GM23338 (cell line): ENCODE measurements at regions not wholly inside any gene's neighbourhood (a gene's known extent, or its start where the extent isn't known, plus 50 kb on each side); places are given as distances from the start of the nearest gene placed in this dataset.

Experiments used
- ATAC-seq: fragments of 200-7000 bp; cut with Tn5 transposase; 3 replicates; pipeline ENCODE4 v1.9.1; 2020
- DNase-seq: peaks from one replicate; pipeline ENCODE4 v3.0.0-alpha.2; 2015; ENCODE audit warnings: low spot score
- H2AFZ ChIP-seq: fragments of 200-600 bp; sonication (generic); 2 replicates; pipeline ENCODE4 v1.8.0; 2016; ENCODE audit warnings: antibody characterized with exemption, mild to moderate bottlenecking, moderate library complexity
- H3F3A ChIP-seq: fragments of 200-600 bp; sonication (generic); replicated peaks from 2 replicates; pipeline ENCODE4 v1.8.0; 2017; ENCODE audit warnings: antibody characterized with exemption, mixed run types, low read depth
- H3K27ac ChIP-seq: fragments of 200-600 bp; sonication (generic); 2 replicates; pipeline ENCODE4 v1.6.1; 2016; ENCODE audit warnings: low read depth
- H3K27me3 ChIP-seq: fragments of 200-600 bp; sonication (generic); 2 replicates; pipeline ENCODE4 v1.8.0; 2016; ENCODE audit warnings: mild to moderate bottlenecking, mixed run types, moderate library complexity; ENCODE audit not compliant: insufficient read depth
- H3K36me3 ChIP-seq: fragments of 200-600 bp; sonication (generic); 2 replicates; pipeline ENCODE4 v1.8.0; 2016; ENCODE audit warnings: mild to moderate bottlenecking; ENCODE audit not compliant: insufficient read depth
- H3K4me1 ChIP-seq: fragments of 200-600 bp; sonication (generic); 2 replicates; pipeline ENCODE4 v1.8.0; 2016; ENCODE audit warnings: mild to moderate bottlenecking, moderate library complexity; ENCODE audit not compliant: insufficient read depth
- H3K4me2 ChIP-seq: fragments of 200-600 bp; sonication (generic); 2 replicates; pipeline ENCODE4 v1.7.1; 2017; ENCODE audit warnings: mixed run types
- H3K4me3 ChIP-seq: fragments of 200-600 bp; sonication (generic); 2 replicates; pipeline ENCODE4 v1.6.1; 2016; ENCODE audit warnings: mixed run types
- H3K79me2 ChIP-seq: fragments of 200-600 bp; sonication (generic); replicated peaks from 2 replicates; pipeline ENCODE4 v1.8.0; 2017; ENCODE audit warnings: mild to moderate bottlenecking; ENCODE audit not compliant: insufficient read depth
- H3K9me2 ChIP-seq: fragments of 200-600 bp; sonication (generic); 2 replicates; pipeline ENCODE4 v1.8.0; 2017; ENCODE audit not compliant: insufficient read depth
- H4K20me1 ChIP-seq: fragments of 200-600 bp; sonication (generic); replicated peaks from 2 replicates; pipeline ENCODE4 v1.8.0; 2017; ENCODE audit warnings: mild to moderate bottlenecking; ENCODE audit not compliant: insufficient read depth
- H3K27ac Mint-ChIP-seq: 2 replicates; pipeline ENCODE4 v1.8.0; 2020; ENCODE audit warnings: inconsistent platforms, mild to moderate bottlenecking, moderate library complexity, mixed read lengths
- H3K27me3 Mint-ChIP-seq: 3 replicates; pipeline ENCODE4 v1.8.0; 2022; ENCODE audit warnings: low read depth, mild to moderate bottlenecking, moderate library complexity, mixed read lengths, inconsistent platforms; ENCODE audit not compliant: insufficient read depth, poor library complexity
- H3K36me3 Mint-ChIP-seq: 3 replicates; pipeline ENCODE4 v1.8.0; 2021; ENCODE audit warnings: low read depth, mild to moderate bottlenecking, inconsistent platforms, moderate library complexity, mixed read lengths
- H3K4me1 Mint-ChIP-seq: 3 replicates; pipeline ENCODE4 v1.8.0; 2020; ENCODE audit warnings: mild to moderate bottlenecking, inconsistent platforms, mixed read lengths
- H3K4me3 Mint-ChIP-seq: 3 replicates; pipeline ENCODE4 v1.8.0; 2021; ENCODE audit warnings: moderate library complexity, mild to moderate bottlenecking, inconsistent platforms, mixed read lengths
- H3K9me3 Mint-ChIP-seq: 3 replicates; pipeline ENCODE4 v1.8.0; 2020; ENCODE audit warnings: moderate library complexity, mild to moderate bottlenecking, inconsistent platforms, mixed read lengths
- CREB1 ChIP-seq: fragments of 250-450 bp; sonication (Bioruptor Pico); IDR thresholded peaks from 2 replicates; pipeline ENCODE4 v1.5.0; 2020; ENCODE audit warnings: low read depth, mild to moderate bottlenecking, moderate library complexity
- CTCF ChIP-seq, 2 experiments: fragments of 200-600 bp in 1 of 2; sonication (generic) in 1 of 2; conservative IDR thresholded peaks; 2 replicates each; pipeline versions ENCODE4 v1.5.1 to v1.6.1; 2016 to 2017; ENCODE audit warnings: antibody characterized with exemption in 2 of 2, low read depth in 2 of 2, mild to moderate bottlenecking in 2 of 2, moderate library complexity in 1 of 2
- ETS1 ChIP-seq: IDR thresholded peaks from 2 replicates; pipeline ENCODE4 v1.6.1; 2016; ENCODE audit warnings: antibody characterized with exemption
- EZH2 ChIP-seq: fragments of 200-600 bp; sonication (generic); IDR thresholded peaks from one replicate; pipeline ENCODE4 v1.8.0; 2017; ENCODE audit warnings: antibody characterized with exemption, mild to moderate bottlenecking, low read depth; ENCODE audit not compliant: unreplicated experiment
- EZH2phosphoT487 ChIP-seq: fragments of 200-600 bp; sonication (generic); IDR thresholded peaks from one replicate; pipeline ENCODE4 v1.8.1; 2018; ENCODE audit warnings: antibody characterized with exemption; ENCODE audit not compliant: unreplicated experiment
- JUNB ChIP-seq: IDR thresholded peaks from one replicate; pipeline ENCODE4 v1.6.1; 2016; ENCODE audit warnings: antibody characterized with exemption; ENCODE audit not compliant: unreplicated experiment
- NANOG ChIP-seq: IDR thresholded peaks from 2 replicates; pipeline ENCODE4 v1.6.1; 2016; ENCODE audit warnings: antibody characterized with exemption, borderline replicate concordance
- POLR2AphosphoS5 ChIP-seq: IDR thresholded peaks from 2 replicates; pipeline ENCODE4 v1.6.1; 2016; ENCODE audit warnings: antibody characterized with exemption, low read depth
- STAT1 ChIP-seq: IDR thresholded peaks from one replicate; pipeline ENCODE4 v1.6.1; 2016; ENCODE audit warnings: antibody characterized with exemption; ENCODE audit not compliant: unreplicated experiment
- ZNF114 ChIP-seq: fragments of 250-450 bp; sonication (Bioruptor Pico); IDR thresholded peaks from 2 replicates; pipeline ENCODE4 v1.5.0; 2020; ENCODE audit warnings: mild to moderate bottlenecking, moderate library complexity
- ZNF331 ChIP-seq: fragments of 250-450 bp; sonication (Bioruptor Pico); IDR thresholded peaks from 2 replicates; pipeline ENCODE4 v1.5.0; 2020; ENCODE audit warnings: low read depth, mild to moderate bottlenecking, moderate library complexity
- TF ChIP-seq, protein P1 (sequence below): IDR thresholded peaks from one replicate; pipeline ENCODE4 v1.6.1; 2018; ENCODE audit warnings: antibody characterized with exemption; ENCODE audit not compliant: unreplicated experiment

DNA sequence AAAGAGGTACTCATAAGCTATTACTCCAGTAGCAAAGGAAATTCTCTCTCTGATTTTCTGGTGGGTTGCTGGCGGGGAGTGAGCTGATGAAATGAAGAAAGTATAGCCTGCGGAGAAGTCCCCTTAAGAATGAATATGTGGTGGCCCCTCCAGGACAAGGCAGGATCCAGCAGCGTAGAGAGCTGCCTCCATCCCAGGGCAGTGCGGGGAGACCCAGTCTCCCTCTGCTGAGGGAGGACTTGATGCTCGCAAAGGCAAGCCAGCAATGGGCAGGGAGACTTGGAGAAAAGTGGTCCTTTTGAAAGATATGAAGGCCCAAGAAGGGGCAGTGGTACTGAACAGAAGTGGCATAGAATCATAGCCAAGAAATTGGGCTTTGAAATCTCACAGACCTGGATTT lies 106.0 kb upstream of the SLC44A3 start (continued):
- no peak for TF ChIP-seq CTCF (conservative IDR thresholded peaks at IDR 0.05; ENCODE audit: low read depth in 2 of 2)
- TF ChIP-seq, protein P1, sequence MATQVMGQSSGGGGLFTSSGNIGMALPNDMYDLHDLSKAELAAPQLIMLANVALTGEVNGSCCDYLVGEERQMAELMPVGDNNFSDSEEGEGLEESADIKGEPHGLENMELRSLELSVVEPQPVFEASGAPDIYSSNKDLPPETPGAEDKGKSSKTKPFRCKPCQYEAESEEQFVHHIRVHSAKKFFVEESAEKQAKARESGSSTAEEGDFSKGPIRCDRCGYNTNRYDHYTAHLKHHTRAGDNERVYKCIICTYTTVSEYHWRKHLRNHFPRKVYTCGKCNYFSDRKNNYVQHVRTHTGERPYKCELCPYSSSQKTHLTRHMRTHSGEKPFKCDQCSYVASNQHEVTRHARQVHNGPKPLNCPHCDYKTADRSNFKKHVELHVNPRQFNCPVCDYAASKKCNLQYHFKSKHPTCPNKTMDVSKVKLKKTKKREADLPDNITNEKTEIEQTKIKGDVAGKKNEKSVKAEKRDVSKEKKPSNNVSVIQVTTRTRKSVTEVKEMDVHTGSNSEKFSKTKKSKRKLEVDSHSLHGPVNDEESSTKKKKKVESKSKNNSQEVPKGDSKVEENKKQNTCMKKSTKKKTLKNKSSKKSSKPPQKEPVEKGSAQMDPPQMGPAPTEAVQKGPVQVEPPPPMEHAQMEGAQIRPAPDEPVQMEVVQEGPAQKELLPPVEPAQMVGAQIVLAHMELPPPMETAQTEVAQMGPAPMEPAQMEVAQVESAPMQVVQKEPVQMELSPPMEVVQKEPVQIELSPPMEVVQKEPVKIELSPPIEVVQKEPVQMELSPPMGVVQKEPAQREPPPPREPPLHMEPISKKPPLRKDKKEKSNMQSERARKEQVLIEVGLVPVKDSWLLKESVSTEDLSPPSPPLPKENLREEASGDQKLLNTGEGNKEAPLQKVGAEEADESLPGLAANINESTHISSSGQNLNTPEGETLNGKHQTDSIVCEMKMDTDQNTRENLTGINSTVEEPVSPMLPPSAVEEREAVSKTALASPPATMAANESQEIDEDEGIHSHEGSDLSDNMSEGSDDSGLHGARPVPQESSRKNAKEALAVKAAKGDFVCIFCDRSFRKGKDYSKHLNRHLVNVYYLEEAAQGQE: no peak

- H4K20me1 ChIP-seq: no peaks in the 10 kb centered on the region
- no peaks in the 10 kb centered on the region for H3K79me2 ChIP-seq
- no peaks in the 10 kb centered on the region for H3K9me3 Mint-ChIP-seq
- 0 out of 2 replicates have a peak, but pooled peaks cover 5% of the 10 kb centered on the region for H3F3A ChIP-seq
- peak overlapping the region; percentile 16 for H3K27ac ChIP-seq
- peak overlapping the region; percentile 33; the same call in 1 of the 2 replicates for H3K4me2 ChIP-seq
- no peaks in the 10 kb centered on the region for H3K36me3 ChIP-seq
- H3K36me3 Mint-ChIP-seq: no peaks in the 10 kb centered on the region; the same call in 2 of the 3 replicates
- peaks cover 12% of the 10 kb centered on the region for H3K4me1 ChIP-seq
- H2AFZ ChIP-seq: no peak overlapping the region; the same call in 1 of the 2 replicates
- peaks cover 6% of the 10 kb centered on the region; the same call in 1 of the 2 replicates for H3K9me2 ChIP-seq
- peaks cover 11% of the 10 kb centered on the region for H3K4me1 Mint-ChIP-seq
- H3K4me3 ChIP-seq: no peak overlapping the region
- H3K27me3 Mint-ChIP-seq: peaks cover 8% of the 10 kb centered on the region
- no peak overlapping the region for H3K4me3 Mint-ChIP-seq
- H3K27ac Mint-ChIP-seq: peak overlapping the region; percentile 76
- no peaks in the 10 kb centered on the region for H3K27me3 ChIP-seq
- ATAC-seq: peak; percentile 99
- peak; percentile 94 for DNase-seq
- TF ChIP-seq CTCF (conservative IDR thresholded peaks at IDR 0.05; ENCODE audit: low read depth in 2 of 2) (no peak), EZH2phosphoT487 (no peak), NANOG (no peak), EZH2 (no peak), STAT1 (no peak), ZNF331 (CRISPR knock-in tag) (no peak), JUNB (no peak), CREB1 (CRISPR knock-in tag) (peak; percentile 42; the same call in 1 of the 2 replicates), POLR2AphosphoS5 (no peak), ZNF114 (CRISPR knock-in tag) (no peak), ETS1 (no peak)
- TF ChIP-seq, protein P1: no peak
Measured at GRCh38 chr1:94713472-94714141, 106.5 kb upstream of the SLC44A3 start.
